ENCODE measurements at regions not wholly inside any gene's neighbourhood (a gene's known extent, or its start where the extent isn't known, plus 50 kb on each side); places are given as distances from the start of the nearest gene placed in this dataset.
"Not testable (repeated sequence)": the region's sequence is repeated elsewhere in the genome, so short reads cannot be mapped to it uniquely, and the experiment has no call there.

DNA sequence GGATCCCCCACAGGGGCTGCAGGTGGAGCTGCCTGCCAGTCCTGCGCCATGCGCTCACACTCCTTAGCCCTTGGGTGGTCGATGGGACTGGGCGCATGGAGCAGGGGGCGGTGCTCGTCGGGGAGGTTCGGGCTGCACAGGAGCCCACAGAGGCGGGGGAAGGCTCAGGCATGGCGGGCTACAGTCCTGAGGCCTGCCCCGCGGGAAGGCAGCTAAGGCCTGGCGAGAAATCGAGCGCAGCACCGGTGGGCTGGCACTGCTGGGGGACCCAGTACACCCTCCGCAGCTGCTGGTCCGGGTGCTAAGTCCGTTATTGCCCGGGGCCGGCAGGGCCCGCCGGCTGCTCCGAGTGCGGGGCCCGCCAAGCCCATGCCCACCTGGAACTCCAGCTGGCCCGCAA is 701.8 kb upstream of the CHRM3 start:
- H3K27me3 Mint-ChIP-seq; H3K36me3 Mint-ChIP-seq (ENCODE audit: low read depth); H3K4me3 Mint-ChIP-seq; H3K4me1 Mint-ChIP-seq; intact Hi-C loops (cut with DNase I, micrococcal nuclease); DNase-seq; POLR2A ChIA-PET; ATAC-seq; H3K27ac Mint-ChIP-seq: not testable (repeated sequence)
- CTCF ChIA-PET = interaction anchor here (0.7 kb wide), 1 partner anchor 927 kb away, joined by 3 read pairs; no protein-coding TSS in a partner anchor
- peaks cover 10% of the 10 kb centered on the region for H3K9me3 Mint-ChIP-seq (ENCODE audit: low read depth)

DNA sequence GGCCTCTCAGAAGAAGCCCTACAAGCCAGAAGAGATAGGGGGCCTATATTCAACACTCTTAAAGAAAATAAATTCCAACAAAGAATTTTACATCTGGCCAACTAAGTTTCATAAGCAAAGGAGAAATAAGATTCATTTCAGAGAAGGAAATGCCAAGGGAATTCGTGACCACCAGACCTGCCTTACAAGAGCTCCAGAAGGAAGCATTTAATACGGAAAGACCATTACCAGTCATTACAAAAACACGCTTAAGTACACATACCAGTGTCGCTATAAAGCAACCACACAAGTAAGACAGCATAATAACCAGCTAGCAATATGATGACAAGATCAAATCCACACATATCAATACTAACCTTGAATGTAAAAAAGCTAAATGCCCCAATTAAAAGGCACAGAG is 704.9 kb upstream of the CHRM3 start:
- CTCF ChIA-PET = no interaction called here
- intact Hi-C loops (cut with DNase I, micrococcal nuclease) = no loop called here
- DNase-seq (no peak), ATAC-seq (no peak)
- H3K4me3 Mint-ChIP-seq = no peak overlapping the region
- H3K27me3 Mint-ChIP-seq = no peaks in the 10 kb centered on the region
- POLR2A ChIA-PET = no interaction called here
- H3K9me3 Mint-ChIP-seq (ENCODE audit: low read depth) = peaks cover 8% of the 10 kb centered on the region
- H3K4me1 Mint-ChIP-seq = no peaks in the 10 kb centered on the region
- no peak overlapping the region for H3K27ac Mint-ChIP-seq
- H3K36me3 Mint-ChIP-seq (ENCODE audit: low read depth) = no peaks in the 10 kb centered on the region

DNA sequence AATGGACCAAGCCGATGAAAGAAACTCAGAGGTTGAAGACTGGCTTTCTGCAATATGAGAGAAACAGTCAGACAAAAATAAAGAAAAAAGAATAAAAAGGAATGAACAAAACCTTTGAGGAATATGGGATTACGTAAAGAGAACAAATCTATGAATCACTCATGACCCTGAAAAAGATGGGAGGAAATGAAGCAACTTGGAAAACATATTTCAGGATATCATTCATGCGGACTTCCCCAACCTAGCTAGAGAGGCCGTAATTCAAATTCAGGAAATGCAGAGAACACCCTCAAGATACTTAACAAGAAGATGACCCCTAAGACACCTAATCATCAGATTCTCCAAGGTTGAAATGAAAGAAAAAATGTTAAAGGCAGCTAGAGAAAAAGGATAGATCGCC is 705.3 kb upstream of the CHRM3 start:
- Mint-ChIP-seq H3K36me3 (ENCODE audit: low read depth) (no peaks in the 10 kb centered on the region), H3K9me3 (ENCODE audit: low read depth) (peaks cover 8% of the 10 kb centered on the region), H3K4me3 (no peak overlapping the region), H3K27me3 (no peaks in the 10 kb centered on the region), H3K4me1 (no peaks in the 10 kb centered on the region), H3K27ac (no peak overlapping the region)
- intact Hi-C loops (cut with DNase I, micrococcal nuclease) = no loop called here
- no peak for ATAC-seq
- CTCF ChIA-PET = no interaction called here
- no peak for DNase-seq
- POLR2A ChIA-PET = no interaction called here

DNA sequence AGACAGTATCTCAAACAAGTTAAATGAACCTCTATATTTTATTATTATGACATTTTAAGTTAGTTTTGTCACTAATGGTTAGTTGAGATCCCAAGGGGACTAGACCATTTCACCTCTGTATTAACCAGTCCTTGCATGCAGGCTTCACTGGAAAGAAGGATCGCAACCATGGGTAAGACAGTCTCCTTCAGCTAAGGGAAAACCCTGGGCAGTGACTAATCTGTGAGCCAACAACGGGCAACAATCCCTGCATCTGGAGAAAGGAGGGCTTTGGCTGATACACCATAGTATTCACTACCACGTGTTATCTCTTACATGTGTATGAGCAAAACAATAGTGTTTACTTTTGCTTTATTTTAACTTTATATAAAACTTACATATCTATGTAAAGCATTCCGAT is 708.8 kb upstream of the CHRM3 start:
- ChIA-PET CTCF (no interaction called here), POLR2A (no interaction called here)
- ATAC-seq = no peak
- Mint-ChIP-seq H3K9me3 (ENCODE audit: low read depth) (peaks cover 4% of the 10 kb centered on the region), H3K27me3 (no peaks in the 10 kb centered on the region), H3K27ac (no peak overlapping the region), H3K36me3 (ENCODE audit: low read depth) (no peaks in the 10 kb centered on the region), H3K4me3 (no peak overlapping the region), H3K4me1 (no peaks in the 10 kb centered on the region)
- no peak for DNase-seq
- intact Hi-C loops (cut with DNase I, micrococcal nuclease) = no loop called here

DNA sequence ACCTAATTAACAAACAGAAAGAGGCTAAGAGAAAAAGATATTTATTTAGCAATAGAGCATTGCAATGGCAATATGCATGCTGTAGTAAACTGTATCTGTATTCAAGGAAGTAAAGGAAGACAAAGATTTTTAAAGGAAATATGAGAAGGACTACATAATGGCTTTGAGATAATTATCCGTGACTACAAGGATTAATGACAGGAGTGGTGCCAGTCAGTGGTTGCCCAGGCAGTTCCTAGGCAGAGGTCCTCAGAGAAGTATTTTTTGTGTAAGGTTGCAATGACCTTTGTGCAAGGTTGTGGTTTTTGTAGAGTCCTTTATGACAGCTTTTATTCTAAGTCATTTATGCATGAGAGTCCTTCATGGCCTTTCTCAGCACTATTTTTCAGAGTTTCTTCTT is 711.1 kb upstream of the CHRM3 start:
- Mint-ChIP-seq H3K27me3 (no peaks in the 10 kb centered on the region), H3K27ac (no peak overlapping the region), H3K36me3 (ENCODE audit: low read depth) (no peaks in the 10 kb centered on the region), H3K4me1 (no peaks in the 10 kb centered on the region), H3K4me3 (no peak overlapping the region), H3K9me3 (ENCODE audit: low read depth) (no peaks in the 10 kb centered on the region)
- ChIA-PET CTCF (no interaction called here), POLR2A (no interaction called here)
- DNase-seq (no peak), ATAC-seq (no peak)
- intact Hi-C loops (cut with DNase I, micrococcal nuclease) = no loop called here

DNA sequence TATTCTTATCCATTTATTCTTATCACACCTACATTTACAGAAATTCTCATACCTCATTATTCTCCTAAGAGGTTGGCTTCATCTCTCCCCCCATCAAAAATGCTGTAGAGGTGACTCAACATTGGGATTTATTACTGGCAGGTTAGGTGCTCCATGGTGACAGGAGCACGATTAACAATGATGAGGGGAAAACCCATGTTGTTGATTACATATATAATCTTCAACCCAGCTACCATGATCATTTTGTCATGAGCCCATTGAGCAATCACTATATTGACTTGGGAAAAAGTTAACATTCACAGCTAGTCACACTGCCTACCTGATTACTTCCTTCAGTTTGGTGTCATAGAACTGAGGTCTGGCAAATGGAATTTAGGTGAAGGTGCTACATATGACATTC is 712.1 kb upstream of the CHRM3 start:
- intact Hi-C loops (cut with DNase I, micrococcal nuclease) = no loop called here
- no peak overlapping the region for H3K4me3 Mint-ChIP-seq
- H3K9me3 Mint-ChIP-seq (ENCODE audit: low read depth) = no peaks in the 10 kb centered on the region
- DNase-seq (no peak), ATAC-seq (no peak)
- no peaks in the 10 kb centered on the region for H3K36me3 Mint-ChIP-seq (ENCODE audit: low read depth)
- no peaks in the 10 kb centered on the region for H3K27me3 Mint-ChIP-seq
- H3K27ac Mint-ChIP-seq = no peak overlapping the region
- ChIA-PET POLR2A (no interaction called here), CTCF (no interaction called here)
- no peaks in the 10 kb centered on the region for H3K4me1 Mint-ChIP-seq

DNA sequence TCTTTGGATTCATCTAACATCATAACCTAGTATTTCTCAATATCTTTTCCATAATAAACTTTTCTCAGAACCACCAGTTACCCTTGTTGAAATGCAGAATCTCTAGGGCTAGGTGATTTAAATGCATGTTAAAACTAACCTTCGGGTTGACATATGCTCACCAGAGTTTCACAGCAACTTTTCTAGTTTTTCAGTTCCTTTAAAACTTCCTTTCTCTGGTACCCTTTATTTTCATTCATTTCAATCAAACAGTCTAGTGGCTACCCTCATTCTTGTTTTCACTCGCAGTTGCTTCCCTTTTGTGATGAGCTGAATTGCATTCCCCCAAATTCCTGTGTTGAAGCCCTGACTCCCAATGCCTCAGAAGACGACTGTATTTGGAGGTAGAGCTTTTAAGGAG is 712.8 kb upstream of the CHRM3 start:
- CTCF ChIA-PET = no interaction called here
- no peaks in the 10 kb centered on the region for H3K27me3 Mint-ChIP-seq
- no peaks in the 10 kb centered on the region for H3K36me3 Mint-ChIP-seq (ENCODE audit: low read depth)
- no peak overlapping the region for H3K27ac Mint-ChIP-seq
- intact Hi-C loops (cut with DNase I, micrococcal nuclease) = no loop called here
- H3K9me3 Mint-ChIP-seq (ENCODE audit: low read depth) = no peaks in the 10 kb centered on the region
- H3K4me3 Mint-ChIP-seq = no peak overlapping the region
- no peak for ATAC-seq
- no peak for DNase-seq
- no peaks in the 10 kb centered on the region for H3K4me1 Mint-ChIP-seq
- POLR2A ChIA-PET = no interaction called here

DNA sequence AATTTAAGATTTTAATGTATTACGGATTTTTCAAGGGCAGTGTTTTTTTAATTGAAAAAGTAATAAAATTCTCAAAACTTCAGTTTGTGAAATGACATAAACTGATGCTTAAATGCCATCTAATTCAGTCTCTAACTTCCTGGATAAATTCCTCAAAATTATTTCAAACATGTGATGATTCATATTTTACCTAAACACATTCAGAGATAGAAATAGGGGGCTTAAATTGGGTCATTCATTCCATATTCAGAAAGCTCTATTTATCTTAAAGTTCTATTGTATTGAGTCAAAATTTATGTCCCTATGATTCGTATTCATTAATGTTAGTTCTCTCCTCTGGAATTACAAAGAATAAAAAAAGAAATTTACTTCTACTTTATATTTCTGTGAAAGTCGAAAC is 713.6 kb upstream of the CHRM3 start:
- peaks cover 1% of the 10 kb centered on the region for H3K9me3 Mint-ChIP-seq (ENCODE audit: low read depth)
- DNase-seq = no peak
- no peak overlapping the region for H3K4me3 Mint-ChIP-seq
- H3K27ac Mint-ChIP-seq = no peak overlapping the region
- H3K4me1 Mint-ChIP-seq = no peaks in the 10 kb centered on the region
- ATAC-seq = no peak
- no peaks in the 10 kb centered on the region for H3K36me3 Mint-ChIP-seq (ENCODE audit: low read depth)
- intact Hi-C loops (cut with DNase I, micrococcal nuclease) = no loop called here
- ChIA-PET CTCF (no interaction called here), POLR2A (no interaction called here)
- H3K27me3 Mint-ChIP-seq = no peaks in the 10 kb centered on the region

DNA sequence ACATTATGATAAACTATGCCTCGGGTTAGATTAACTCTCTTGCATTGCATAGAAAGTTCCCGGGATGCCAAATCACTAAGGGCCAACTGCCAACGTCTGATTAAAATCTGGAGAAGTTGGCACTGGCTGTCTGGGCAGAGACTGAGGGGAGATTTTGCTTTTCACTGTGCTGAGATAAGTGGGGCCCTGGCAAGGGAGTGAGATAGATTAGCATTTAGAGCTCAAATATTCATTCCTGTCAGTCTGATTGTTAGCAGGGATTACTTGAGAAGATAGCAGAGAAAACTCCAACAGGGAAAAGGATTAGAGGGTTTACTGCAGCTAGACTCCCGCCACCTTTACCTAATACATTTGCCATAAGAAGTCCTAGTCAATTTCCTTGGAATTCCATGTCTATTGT is 714.1 kb upstream of the CHRM3 start:
- no peak for ATAC-seq
- H3K4me1 Mint-ChIP-seq = no peaks in the 10 kb centered on the region
- no peak overlapping the region for H3K4me3 Mint-ChIP-seq
- H3K9me3 Mint-ChIP-seq (ENCODE audit: low read depth) = peaks cover 2% of the 10 kb centered on the region
- H3K27ac Mint-ChIP-seq = no peak overlapping the region
- CTCF ChIA-PET = no interaction called here
- no peaks in the 10 kb centered on the region for H3K27me3 Mint-ChIP-seq
- DNase-seq = no peak
- intact Hi-C loops (cut with DNase I, micrococcal nuclease) = no loop called here
- POLR2A ChIA-PET = no interaction called here
- H3K36me3 Mint-ChIP-seq (ENCODE audit: low read depth) = no peaks in the 10 kb centered on the region

DNA sequence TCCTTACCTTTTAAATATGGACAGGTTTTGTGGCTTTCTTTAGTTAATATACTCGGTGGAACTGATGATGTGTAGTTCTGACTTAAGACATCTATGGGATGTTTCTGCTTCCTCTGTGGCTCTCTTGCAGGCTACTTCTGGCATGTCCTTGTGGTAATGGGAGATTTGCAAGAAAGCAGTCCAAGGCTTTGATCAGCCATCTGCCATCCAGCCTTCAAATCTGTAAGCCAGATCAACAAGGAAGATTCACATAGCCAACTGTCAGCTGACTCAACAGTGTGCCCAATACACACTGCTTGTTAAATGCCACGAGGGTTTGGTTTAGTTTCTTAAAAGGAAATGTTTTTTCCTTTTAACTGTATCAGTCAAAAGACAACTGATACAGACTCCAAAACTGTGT is 722.2 kb upstream of the CHRM3 start:
- Mint-ChIP-seq H3K27me3 (no peaks in the 10 kb centered on the region), H3K9me3 (ENCODE audit: low read depth) (peaks cover 10% of the 10 kb centered on the region), H3K4me1 (no peaks in the 10 kb centered on the region), H3K36me3 (ENCODE audit: low read depth) (no peaks in the 10 kb centered on the region), H3K4me3 (no peak overlapping the region), H3K27ac (no peak overlapping the region)
- ATAC-seq (no peak), DNase-seq (no peak)
- ChIA-PET CTCF (no interaction called here), POLR2A (no interaction called here)
- intact Hi-C loops (cut with DNase I, micrococcal nuclease) = no loop called here

DNA sequence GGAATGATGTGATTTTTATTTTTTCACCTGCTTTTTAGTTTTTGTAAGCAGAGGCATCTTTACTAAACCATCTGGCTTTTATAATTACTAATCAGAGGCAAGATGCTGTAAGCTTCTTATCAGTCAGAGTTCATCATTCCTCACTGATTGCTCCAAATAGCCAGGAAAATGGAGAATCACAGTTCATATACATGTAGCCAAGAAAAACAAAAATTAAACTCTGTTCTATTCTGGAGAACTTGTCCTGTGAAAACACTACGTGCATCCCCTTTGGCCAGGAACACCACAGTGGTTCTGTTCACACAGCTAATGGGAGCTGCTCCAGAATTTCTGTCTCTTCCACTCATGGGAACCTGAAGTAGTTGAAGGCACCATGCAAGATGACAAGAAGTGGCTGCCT is 725.5 kb upstream of the CHRM3 start:
- Mint-ChIP-seq H3K9me3 (ENCODE audit: low read depth) (peaks cover 2% of the 10 kb centered on the region), H3K27ac (no peak overlapping the region), H3K27me3 (no peaks in the 10 kb centered on the region), H3K4me1 (no peaks in the 10 kb centered on the region), H3K36me3 (ENCODE audit: low read depth) (no peaks in the 10 kb centered on the region), H3K4me3 (no peak overlapping the region)
- intact Hi-C loops (cut with DNase I, micrococcal nuclease) = no loop called here
- no peak for ATAC-seq
- ChIA-PET POLR2A (no interaction called here), CTCF (no interaction called here)
- no peak for DNase-seq

DNA sequence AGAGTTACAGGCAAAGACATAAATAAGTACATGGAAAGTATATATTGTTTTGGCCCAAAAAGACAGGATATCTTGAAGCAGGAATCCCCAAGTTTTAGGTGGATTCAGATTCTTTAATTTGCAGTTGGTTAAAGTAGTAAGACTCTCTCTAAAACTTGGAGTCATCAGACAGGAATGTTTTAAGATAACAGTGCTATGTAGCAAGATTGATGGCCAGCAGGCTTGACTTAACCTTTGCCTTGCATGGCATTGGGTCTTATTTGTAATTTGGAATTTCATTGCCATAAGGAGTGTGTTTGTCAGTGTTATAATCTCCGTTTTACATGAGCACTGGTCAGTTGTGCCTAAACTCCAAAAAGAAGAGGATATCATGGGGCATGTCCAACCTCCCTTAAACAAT is 727.6 kb upstream of the CHRM3 start:
- Mint-ChIP-seq H3K27ac (no peak overlapping the region), H3K36me3 (ENCODE audit: low read depth) (no peaks in the 10 kb centered on the region), H3K9me3 (ENCODE audit: low read depth) (peaks cover 4% of the 10 kb centered on the region), H3K27me3 (no peaks in the 10 kb centered on the region), H3K4me3 (no peak overlapping the region), H3K4me1 (no peaks in the 10 kb centered on the region)
- DNase-seq = no peak
- POLR2A ChIA-PET = no interaction called here
- no peak for ATAC-seq
- intact Hi-C loops (cut with DNase I, micrococcal nuclease) = no loop called here
- CTCF ChIA-PET = interaction anchor here (0.7 kb wide), 1 partner anchor 280 kb away, joined by 3 read pairs; no protein-coding TSS in a partner anchor

DNA sequence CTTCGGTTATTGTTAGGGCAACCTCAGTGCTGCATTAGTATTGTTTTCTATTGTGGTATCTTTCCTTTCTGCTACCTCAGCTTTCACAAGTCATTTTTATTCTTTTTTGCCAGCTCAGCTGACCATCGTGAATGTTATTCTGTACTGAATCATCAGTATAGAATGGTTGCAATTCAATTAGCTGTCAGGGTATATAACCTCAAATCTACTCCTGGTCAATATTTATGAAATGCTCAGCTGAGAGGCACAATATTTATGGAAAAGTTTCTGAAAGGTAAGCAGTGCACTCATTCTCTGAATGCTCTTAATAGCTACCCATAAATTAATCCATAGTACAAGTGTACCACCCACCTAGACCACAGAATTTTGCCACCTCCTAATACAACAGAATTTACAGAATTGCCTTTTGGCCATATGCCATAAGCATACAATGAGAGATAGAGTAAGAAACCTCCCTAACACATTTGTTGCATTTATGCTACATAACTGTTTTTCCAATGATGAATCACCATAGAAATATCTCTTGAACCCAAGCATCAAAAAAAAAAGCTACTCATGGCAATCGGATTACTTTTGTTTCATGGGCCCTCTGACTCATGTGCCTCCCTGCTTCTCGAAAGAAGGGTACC is 732.6 kb upstream of the CHRM3 start:
- CTCF ChIA-PET = interaction anchor here (0.7 kb wide), 1 partner anchor 71 kb away, joined by 3 read pairs; no protein-coding TSS in a partner anchor
- intact Hi-C loops (cut with DNase I, micrococcal nuclease) = no loop called here
- H3K9me3 Mint-ChIP-seq (ENCODE audit: low read depth) = peaks cover 1% of the 10 kb centered on the region
- H3K27ac Mint-ChIP-seq = no peak overlapping the region
- POLR2A ChIA-PET = no interaction called here
- no peak for DNase-seq
- no peaks in the 10 kb centered on the region for H3K4me1 Mint-ChIP-seq
- H3K36me3 Mint-ChIP-seq (ENCODE audit: low read depth) = no peaks in the 10 kb centered on the region
- no peak for ATAC-seq
- H3K4me3 Mint-ChIP-seq = no peak overlapping the region
- H3K27me3 Mint-ChIP-seq = no peaks in the 10 kb centered on the region
